Caki2 (cell line): ENCODE measurements at regions not wholly inside any gene's neighbourhood (a gene's known extent, or its start where the extent isn't known, plus 50 kb on each side); places are given as distances from the start of the nearest gene placed in this dataset.
"Not testable (repeated sequence)": the region's sequence is repeated elsewhere in the genome, so short reads cannot be mapped to it uniquely, and the experiment has no call there.

ENCODE experiments used
- DNase-seq: peaks from one replicate; pipeline ENCODE4 v3.0.0-alpha.2; 2015; ENCODE audit warnings: low read depth
- in situ Hi-C: cut with HindIII; loops from 2 replicates; pipeline ENCODE4 v1.10.0; 2016; ENCODE audit warnings: low sequenced_read_pairs, low pct_unique_long_range_greater_than_20kb, mixed read lengths

DNA sequence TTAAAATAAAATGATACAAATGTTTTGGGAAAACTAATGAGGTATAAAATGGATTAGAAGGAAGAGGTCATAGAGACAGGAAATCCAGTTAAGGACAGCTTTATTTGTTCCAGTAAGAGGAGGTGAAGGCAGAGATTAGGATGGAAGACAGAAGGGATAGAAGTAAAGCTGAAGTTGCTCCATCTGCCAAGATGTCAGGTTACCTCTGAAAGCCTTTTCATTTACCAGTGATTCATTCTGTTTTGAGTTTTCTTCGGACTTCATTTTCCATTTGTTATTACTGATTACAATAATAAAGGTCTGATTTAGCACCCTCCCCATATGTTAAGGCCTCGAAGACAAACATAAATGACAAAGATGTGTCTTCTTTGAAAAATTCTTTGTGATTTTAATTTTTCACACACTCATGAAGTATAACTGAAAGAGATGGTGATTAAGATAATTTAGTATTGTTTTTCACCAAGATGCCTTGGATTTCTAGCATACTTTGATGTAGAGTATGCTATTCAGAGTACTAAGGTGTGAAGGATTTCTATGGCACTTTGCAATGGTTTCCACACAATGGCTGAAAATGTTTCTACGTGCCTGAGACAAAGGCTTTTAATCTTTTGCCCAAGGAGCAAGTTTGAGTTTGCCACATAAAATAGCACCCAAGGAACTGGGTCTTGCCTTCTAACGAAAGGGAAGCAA, 75.4 kb upstream of the PLAAT1 start:
- no peak for DNase-seq
- in situ Hi-C loops, result no loop called here

DNA sequence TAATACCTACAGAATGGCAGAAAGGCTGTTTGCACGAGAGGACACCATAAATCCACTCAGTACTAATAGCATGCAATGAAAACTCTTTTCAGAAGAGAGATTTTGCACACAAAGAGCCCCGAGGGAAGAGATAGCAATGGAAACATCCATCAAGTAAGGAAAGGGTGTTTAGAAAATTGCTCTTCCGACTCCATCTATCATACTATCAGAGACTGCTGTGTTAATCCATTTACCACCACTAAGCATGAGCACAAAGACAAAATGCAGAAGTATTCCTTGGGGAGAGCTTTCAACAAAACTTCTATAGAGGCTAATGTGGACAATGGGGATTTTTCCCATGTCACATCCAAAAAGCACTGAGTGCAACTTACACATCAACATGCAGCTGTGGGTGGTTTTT, 72.1 kb upstream of the PLAAT1 start:
- in situ Hi-C loops, result no loop called here
- no peak for DNase-seq

- in situ Hi-C loops, result no loop called here
- no peak for DNase-seq
Measured at GRCh38 chr3:193174140-193174539, 66.9 kb upstream of the PLAAT1 start.

DNA sequence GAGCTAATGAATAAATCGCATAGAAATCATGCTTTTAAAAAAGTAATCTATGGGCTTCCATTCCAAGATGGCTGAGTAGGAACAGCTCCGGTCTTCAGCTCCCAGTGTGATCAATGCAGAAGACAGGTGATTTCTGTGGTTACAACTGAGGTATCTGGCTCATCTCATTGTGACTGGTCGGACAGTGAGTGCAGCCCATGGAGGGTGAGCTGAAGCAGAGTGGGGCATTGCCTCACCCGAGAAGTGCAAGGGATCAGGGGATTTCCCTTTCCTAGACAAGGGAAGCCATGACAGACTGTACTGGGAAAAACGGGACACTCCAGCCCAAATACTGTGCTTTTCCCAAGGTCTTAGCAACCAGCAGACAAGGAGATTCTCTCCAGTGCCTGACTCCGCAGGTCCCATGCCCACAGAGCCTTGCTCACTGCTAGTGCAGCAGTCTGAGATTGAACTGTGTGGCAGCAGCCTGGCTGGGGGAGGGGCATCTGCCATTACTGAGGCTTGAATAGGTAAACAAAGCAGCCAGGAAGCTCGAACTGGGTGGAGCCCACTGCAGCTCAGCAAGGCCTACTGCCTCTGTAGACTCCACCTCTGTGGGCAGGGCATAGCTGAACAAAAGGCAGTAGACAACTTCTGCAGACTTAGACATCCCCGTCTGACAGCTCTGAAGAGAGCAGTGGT, 61.5 kb upstream of the PLAAT1 start:
- in situ Hi-C loops, DNase-seq: not testable (repeated sequence)

DNA sequence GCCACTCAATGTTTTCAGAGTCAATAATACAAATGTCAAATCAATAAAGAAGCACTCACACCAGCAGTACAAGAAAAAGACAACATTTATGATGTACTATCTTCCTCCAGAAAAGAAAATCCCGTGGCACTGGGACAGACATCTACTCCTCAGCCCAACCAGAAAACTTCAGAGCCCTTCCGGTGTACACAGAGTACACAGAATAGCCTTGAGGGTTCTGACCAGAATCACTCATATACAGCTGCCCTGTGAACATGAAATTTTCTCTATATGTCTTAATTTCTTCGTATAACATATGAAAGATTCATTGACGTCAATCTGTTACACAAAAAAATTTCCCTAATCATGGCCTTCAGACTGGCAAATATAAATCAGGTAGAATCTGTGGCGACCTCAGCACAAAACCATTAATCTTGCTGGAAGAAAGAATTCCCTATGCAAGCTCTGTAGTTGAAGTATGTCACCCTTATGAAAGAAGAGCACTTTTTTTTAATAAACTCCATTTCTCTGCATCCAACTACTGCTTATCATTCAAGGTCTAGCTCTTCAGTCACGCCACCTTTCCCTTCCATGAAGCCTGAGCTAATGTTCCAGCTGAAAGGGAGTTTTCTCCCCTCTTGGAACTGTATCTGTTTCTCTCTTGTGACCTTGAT, 53.8 kb upstream of the PLAAT1 start:
- in situ Hi-C loops, result no loop called here

DNA sequence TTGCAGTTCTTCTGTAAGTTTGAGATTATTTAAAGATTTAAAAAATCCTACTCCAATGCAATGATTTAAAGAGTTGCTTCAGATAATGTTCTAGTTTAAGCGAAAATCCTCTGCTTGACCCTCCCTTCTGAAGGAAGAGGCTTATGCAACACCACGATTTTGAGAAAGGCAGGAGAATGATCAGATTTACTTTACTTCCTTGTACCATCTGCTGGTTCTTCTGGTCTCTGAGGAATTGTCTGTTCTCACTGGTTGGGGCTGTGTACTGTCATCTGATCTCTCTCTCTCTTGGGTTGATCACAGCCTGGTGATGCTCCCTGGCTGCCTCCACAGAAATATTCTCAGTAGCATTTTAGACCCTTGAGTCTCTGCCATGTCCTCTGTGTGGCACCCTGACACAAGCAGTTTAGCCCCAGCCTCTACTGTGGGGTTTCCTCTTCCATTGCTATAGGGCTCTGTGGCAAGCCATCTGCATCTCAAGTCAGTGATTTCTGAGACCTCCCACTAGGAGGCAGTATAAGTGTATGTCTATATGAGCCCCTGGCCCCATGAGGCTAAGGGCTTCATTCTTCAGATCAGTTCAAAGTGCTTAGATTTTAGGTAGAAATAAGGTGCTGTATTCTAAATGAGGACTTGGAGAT, 50.8 kb upstream of the PLAAT1 start:
- in situ Hi-C loops, result no loop called here
- DNase-seq, result peak; percentile 10

More for the DNA sequence above, 53.8 kb upstream of the PLAAT1 start:
- no peak for DNase-seq
